H1 (cell line): ENCODE measurements at regions not wholly inside any gene's neighbourhood (a gene's known extent, or its start where the extent isn't known, plus 50 kb on each side); places are given as distances from the start of the nearest gene placed in this dataset.
"Not testable (repeated sequence)": the region's sequence is repeated elsewhere in the genome, so short reads cannot be mapped to it uniquely, and the experiment has no call there.

ENCODE experiments used
- CTCF ChIA-PET: fragments of 300-600 bp; sonication (Branson Sonifier 250); formaldehyde crosslinking; loops from one replicate; lab custom pipeline; 2021; ENCODE audit not compliant: partially characterized antibody; lab: Charles Lee
- POLR2A ChIA-PET: fragments of 300-600 bp; sonication (Branson Sonifier 250); formaldehyde crosslinking; loops from one replicate; lab custom pipeline; 2021; ENCODE audit warnings: inconsistent platforms; ENCODE audit not compliant: partially characterized antibody; lab: Charles Lee
- DNase-seq, 2 experiments: peaks; one replicate each; pipeline versions ENCODE4 v3.0.0 to v3.0.0-alpha.2; 2010 to 2022; ENCODE audit warnings: low spot score in 2 of 2, low read depth in 1 of 2, mixed read lengths in 1 of 2
- FAIRE-seq: peaks from 2 replicates; lab custom pipeline; 2011; peaks lifted over from hg19 to GRCh38; lab: Jason Lieb, UNC
- H2AFZ ChIP-seq: 2 replicates; pipeline ENCODE4 v1.8.1; 2012; ENCODE audit warnings: low read length, inconsistent platforms
- H2AK5ac ChIP-seq: 2 replicates; pipeline ENCODE4 v1.6.1; 2013; ENCODE audit warnings: low read depth, low read length
- H2BK120ac ChIP-seq: replicated peaks from 2 replicates; pipeline ENCODE3; 2013; ENCODE audit warnings: low read depth, low read length, inconsistent platforms
- H2BK12ac ChIP-seq: 2 replicates; pipeline ENCODE4 v1.6.1; 2013; ENCODE audit warnings: low read depth, low read length
- H2BK15ac ChIP-seq: 2 replicates; pipeline ENCODE4 v1.6.1; 2013; ENCODE audit warnings: low read length
- H2BK20ac ChIP-seq: 2 replicates; pipeline ENCODE4 v1.6.1; 2013; ENCODE audit warnings: low read length
- H2BK5ac ChIP-seq: 2 replicates; pipeline ENCODE4 v1.6.1; 2013; ENCODE audit warnings: low read depth, low read length
- H3K14ac ChIP-seq: 2 replicates; pipeline ENCODE4 v1.6.1; 2013; ENCODE audit warnings: inconsistent platforms; ENCODE audit not compliant: insufficient read length
- H3K18ac ChIP-seq: 2 replicates; pipeline ENCODE4 v1.6.1; 2013; ENCODE audit warnings: low read length; ENCODE audit errors: extremely low read depth
- H3K23ac ChIP-seq: 2 replicates; pipeline ENCODE4 v1.6.1; 2013; ENCODE audit warnings: inconsistent platforms; ENCODE audit not compliant: insufficient read length
- H3K23me2 ChIP-seq: 2 replicates; pipeline ENCODE4 v1.6.1; 2013; ENCODE audit warnings: low read depth, low read length
- H3K27ac ChIP-seq: 2 replicates; pipeline ENCODE4 v1.6.1; 2011; ENCODE audit warnings: low read depth, low read length, inconsistent platforms
- H3K27me3 ChIP-seq, 4 experiments: replicated peaks in 1 of 4; 1 replicate in 1 of 4; 2 replicates in 3 of 4; pipeline versions ENCODE4 v1.6.1 to v1.8.1; 2011 to 2013; ENCODE audit warnings: low read length in 3 of 4, mild to moderate bottlenecking in 3 of 4, inconsistent platforms in 2 of 4, mixed read lengths in 2 of 4, moderate library complexity in 1 of 4; ENCODE audit not compliant: control insufficient read depth in 3 of 4, insufficient read depth in 3 of 4; ENCODE audit errors: extremely low read depth in 1 of 4
- H3K36me3 ChIP-seq, 4 experiments: 2 replicates each; pipeline versions ENCODE4 v1.6.1 to v1.8.1; 2011 to 2013; ENCODE audit warnings: mild to moderate bottlenecking in 4 of 4, low read length in 3 of 4, moderate library complexity in 2 of 4, control low read depth in 1 of 4, inconsistent platforms in 1 of 4; ENCODE audit not compliant: insufficient read depth in 4 of 4, control insufficient read depth in 2 of 4
- H3K4ac ChIP-seq: replicated peaks from 2 replicates; pipeline ENCODE3; 2013; ENCODE audit warnings: low read length, low read depth, mixed read lengths, inconsistent platforms; ENCODE audit not compliant: insufficient read length
- H3K4me1 ChIP-seq, 4 experiments: replicated peaks in 1 of 4; 1 replicate in 1 of 4; 2 replicates in 3 of 4; pipeline versions ENCODE4 v1.6.1 to v1.8.1; 2011 to 2013; ENCODE audit warnings: low read length in 3 of 4, inconsistent platforms in 2 of 4, mixed read lengths in 1 of 4; ENCODE audit not compliant: insufficient read depth in 4 of 4, control insufficient read depth in 3 of 4
- H3K4me2 ChIP-seq, 2 experiments: 2 replicates each; pipeline versions ENCODE4 v1.6.1 to v1.8.1; 2011 to 2013; ENCODE audit warnings: low read depth in 2 of 2, low read length in 2 of 2, control low read depth in 1 of 2, inconsistent platforms in 1 of 2, mild to moderate bottlenecking in 1 of 2; ENCODE audit not compliant: insufficient read depth in 1 of 2
- H3K4me3 ChIP-seq, 4 experiments: fragments of 200-600, 300-600 bp in 1 of 4; sonication (generic), shearing (Covaris generic), sonication (Bioruptor Twin) in 1 of 4; 2 replicates each; pipeline versions ENCODE4 v1.5.1 to v1.8.1; 2011 to 2016; ENCODE audit warnings: low read length in 4 of 4, low read depth in 3 of 4, control low read depth in 2 of 4, inconsistent platforms in 2 of 4, mild to moderate bottlenecking in 2 of 4, mixed read lengths in 1 of 4, moderate library complexity in 1 of 4; ENCODE audit not compliant: insufficient read depth in 2 of 4; ENCODE audit errors: extremely low read depth in 1 of 4
- H3K56ac ChIP-seq: replicated peaks from 2 replicates; pipeline ENCODE3; 2013; ENCODE audit warnings: low read depth, mild to moderate bottlenecking, mixed read lengths, low read length, inconsistent platforms; ENCODE audit not compliant: insufficient read length
- H3K79me1 ChIP-seq: 2 replicates; pipeline ENCODE4 v1.6.1; 2013; ENCODE audit warnings: low read depth, low read length, control low read depth
- H3K79me2 ChIP-seq, 2 experiments: 2 replicates each; pipeline versions ENCODE4 v1.6.1 to v1.8.1; 2012 to 2013; ENCODE audit warnings: low read length in 2 of 2, mild to moderate bottlenecking in 2 of 2, inconsistent platforms in 1 of 2; ENCODE audit not compliant: insufficient read depth in 2 of 2, control insufficient read depth in 1 of 2
- H3K9ac ChIP-seq, 4 experiments: replicated peaks in 1 of 4; 1 replicate in 1 of 4; 2 replicates in 3 of 4; pipeline versions ENCODE4 v1.6.1 to v1.8.1; 2011 to 2013; ENCODE audit warnings: low read depth in 3 of 4, low read length in 3 of 4, control low read depth in 2 of 4, mild to moderate bottlenecking in 2 of 4, moderate library complexity in 2 of 4, inconsistent platforms in 1 of 4; ENCODE audit errors: extremely low read depth in 1 of 4
- H3K9me3 ChIP-seq, 2 experiments: 2 replicates each; pipeline versions ENCODE4 v1.6.1 to v1.8.1; 2012 to 2013; ENCODE audit warnings: mild to moderate bottlenecking in 2 of 2, moderate library complexity in 2 of 2, control low read depth in 1 of 2, inconsistent platforms in 1 of 2, low read depth in 1 of 2, low read length in 1 of 2, mixed read lengths in 1 of 2; ENCODE audit not compliant: insufficient read depth in 2 of 2
- H4K20me1 ChIP-seq, 2 experiments: replicated peaks in 1 of 2; 2 replicates each; pipeline versions ENCODE3 to v1.8.1; 2011 to 2013; ENCODE audit warnings: inconsistent platforms in 2 of 2, low read length in 2 of 2, mild to moderate bottlenecking in 1 of 2; ENCODE audit not compliant: insufficient read depth in 2 of 2, control insufficient read depth in 1 of 2
- H4K5ac ChIP-seq: 2 replicates; pipeline ENCODE4 v1.6.1; 2013; ENCODE audit warnings: low read length, low read depth, mixed read lengths, inconsistent platforms; ENCODE audit not compliant: insufficient read length
- H4K8ac ChIP-seq: 2 replicates; pipeline ENCODE4 v1.8.0; 2013; ENCODE audit warnings: mild to moderate bottlenecking, moderate library complexity, low read length, inconsistent platforms; ENCODE audit not compliant: insufficient read depth; ENCODE audit errors: extremely low read depth
- H4K91ac ChIP-seq: replicated peaks from 2 replicates; pipeline ENCODE3; 2013; ENCODE audit warnings: low read length, mixed read lengths, inconsistent platforms; ENCODE audit not compliant: insufficient read length
- WGBS, 2 experiments: shearing (Covaris generic) in 1 of 2; methylation state at CpG; one replicate each; pipeline versions ENCODE4 v1.1.6 to v1.1.7; 2013 to 2015; ENCODE audit warnings: low lambda C conversion rate in 2 of 2, mixed read lengths in 2 of 2, inconsistent platforms in 1 of 2, low coverage in 1 of 2, missing lambda C conversion rate in 1 of 2; ENCODE audit not compliant: insufficient replicate concordance in 2 of 2, insufficient coverage in 1 of 2, insufficient read length in 1 of 2; ENCODE audit errors: extremely low coverage in 1 of 2, missing lambda C conversion rate in 1 of 2; 5-methylcytosine and 5-hydroxymethylcytosine counted together

DNA sequence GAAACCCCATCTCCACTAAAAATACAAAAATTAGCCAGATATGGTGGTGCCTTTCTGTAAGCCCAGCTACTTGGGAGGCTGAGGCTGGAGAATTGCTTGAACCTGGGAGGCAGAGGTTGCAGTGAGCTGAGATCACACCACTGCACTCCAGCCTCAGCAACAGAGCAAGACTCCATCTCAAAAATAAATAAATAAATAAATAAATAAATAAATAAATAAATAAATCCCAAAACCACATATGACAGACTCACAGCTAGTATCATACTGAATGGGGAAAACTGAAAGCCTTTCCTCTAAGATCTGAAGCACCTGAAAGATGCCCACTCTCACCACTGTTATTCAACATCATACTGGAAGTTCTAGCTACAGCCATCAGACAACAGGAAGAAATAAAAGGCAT, 97.3 kb downstream of the TTC6 start:
- H3K4me1 ChIP-seq, H3K4me3 ChIP-seq, H2BK5ac ChIP-seq, H3K79me1 ChIP-seq, H3K23me2 ChIP-seq, H3K56ac ChIP-seq, H3K79me2 ChIP-seq, FAIRE-seq, H2AK5ac ChIP-seq, H3K27me3 ChIP-seq, H3K36me3 ChIP-seq, CTCF ChIA-PET, H3K9me3 ChIP-seq, H3K18ac ChIP-seq, H3K14ac ChIP-seq, H4K20me1 ChIP-seq, H3K4me2 ChIP-seq, H2BK120ac ChIP-seq, H4K91ac ChIP-seq, H2BK15ac ChIP-seq, DNase-seq, H3K27ac ChIP-seq, H2BK20ac ChIP-seq, H3K9ac ChIP-seq, H4K5ac ChIP-seq, H3K23ac ChIP-seq, POLR2A ChIA-PET, H4K8ac ChIP-seq, H2BK12ac ChIP-seq, H2AFZ ChIP-seq, H3K4ac ChIP-seq: not testable (repeated sequence)

DNA sequence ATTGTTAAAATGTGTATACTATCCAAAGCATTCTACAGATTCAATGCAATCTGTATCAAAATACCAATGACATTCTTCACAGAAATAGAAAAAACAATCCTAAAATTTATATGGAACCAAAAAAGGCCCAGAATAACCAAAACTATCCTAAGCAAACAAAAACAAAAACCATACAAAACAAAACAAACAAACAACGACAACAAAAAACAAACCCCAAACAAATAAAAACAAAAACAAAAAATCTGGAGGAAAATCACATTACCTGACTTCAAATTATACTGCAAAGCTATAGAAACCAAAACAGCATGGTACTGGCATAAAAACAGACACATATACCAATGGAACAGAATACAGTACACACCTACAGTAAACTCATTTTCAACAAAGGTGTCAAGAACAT, 98.0 kb downstream of the TTC6 start:
- H2AFZ ChIP-seq, DNase-seq, H3K79me1 ChIP-seq, H3K4me3 ChIP-seq, H2BK15ac ChIP-seq, H3K27ac ChIP-seq, H3K18ac ChIP-seq, H4K5ac ChIP-seq, H3K23me2 ChIP-seq, H3K4ac ChIP-seq, H3K4me1 ChIP-seq, FAIRE-seq, H3K9me3 ChIP-seq, H4K20me1 ChIP-seq, H2AK5ac ChIP-seq, H3K79me2 ChIP-seq, H3K4me2 ChIP-seq, CTCF ChIA-PET, H3K14ac ChIP-seq, H2BK20ac ChIP-seq, H3K27me3 ChIP-seq, H3K56ac ChIP-seq, H4K91ac ChIP-seq, H4K8ac ChIP-seq, H2BK120ac ChIP-seq, H2BK12ac ChIP-seq, H2BK5ac ChIP-seq, POLR2A ChIA-PET, H3K36me3 ChIP-seq, H3K23ac ChIP-seq, H3K9ac ChIP-seq: not testable (repeated sequence)
- WGBS, 2 experiments = 100% methylated on average over 1 of the region's 1 CpG; no CpG with 5 or more reads in 1 of the 2 experiments
